Mesendoderm (in vitro differentiated cells): ENCODE measurements at regions not wholly inside any gene's neighbourhood (a gene's known extent, or its start where the extent isn't known, plus 50 kb on each side); places are given as distances from the start of the nearest gene placed in this dataset.

Experiments
- DNase-seq: peaks from one replicate; pipeline ENCODE4 v3.0.0; 2013
- H2AK5ac ChIP-seq: 2 replicates; pipeline ENCODE4 v1.6.1; 2013; ENCODE audit warnings: low read length, inconsistent platforms
- H2BK120ac ChIP-seq: 2 replicates; pipeline ENCODE4 v1.6.1; 2013; ENCODE audit warnings: low read depth, mild to moderate bottlenecking, low read length, moderate library complexity, mixed read lengths
- H2BK15ac ChIP-seq: replicated peaks from 2 replicates; pipeline ENCODE4 v1.6.1; 2013; ENCODE audit warnings: low read depth, mild to moderate bottlenecking, moderate library complexity
- H2BK5ac ChIP-seq: 2 replicates; pipeline ENCODE4 v1.6.1; 2013; ENCODE audit warnings: low read length, inconsistent platforms
- H3K18ac ChIP-seq: 2 replicates; pipeline ENCODE4 v1.6.1; 2013; ENCODE audit warnings: mild to moderate bottlenecking, low read length, mixed read lengths
- H3K23ac ChIP-seq: one replicate; pipeline ENCODE4 v1.6.1; 2013; ENCODE audit warnings: low read length
- H3K27ac ChIP-seq: 2 replicates; pipeline ENCODE4 v1.5.1; 2013; ENCODE audit warnings: low read depth, mild to moderate bottlenecking, inconsistent platforms, low read length, moderate library complexity
- H3K27me3 ChIP-seq: 2 replicates; pipeline ENCODE4 v1.6.1; 2013; ENCODE audit warnings: low read length, control low read depth, mild to moderate bottlenecking, inconsistent platforms; ENCODE audit not compliant: insufficient read depth, poor library complexity
- H3K36me3 ChIP-seq: 2 replicates; pipeline ENCODE4 v1.6.1; 2013; ENCODE audit warnings: low read length, inconsistent platforms; ENCODE audit not compliant: control insufficient read depth, insufficient read depth
- H3K4ac ChIP-seq: one replicate; pipeline ENCODE4 v1.6.1; 2013; ENCODE audit warnings: low read depth, mild to moderate bottlenecking, low read length, moderate library complexity
- H3K4me1 ChIP-seq: 2 replicates; pipeline ENCODE4 v1.6.1; 2013; ENCODE audit warnings: low read depth, low read length, inconsistent platforms; ENCODE audit not compliant: control insufficient read depth
- H3K4me2 ChIP-seq: 2 replicates; pipeline ENCODE4 v1.6.1; 2013; ENCODE audit warnings: low read length
- H3K4me3 ChIP-seq: 2 replicates; pipeline ENCODE4 v1.5.1; 2013; ENCODE audit warnings: mild to moderate bottlenecking, low read length
- H3K56ac ChIP-seq: one replicate; pipeline ENCODE4 v1.6.1; 2013; ENCODE audit warnings: low read length
- H3K79me1 ChIP-seq: 2 replicates; pipeline ENCODE4 v1.6.1; 2013; ENCODE audit warnings: low read length, inconsistent platforms
- H3K79me2 ChIP-seq: 2 replicates; pipeline ENCODE4 v1.6.1; 2013; ENCODE audit warnings: mild to moderate bottlenecking, low read length; ENCODE audit not compliant: control insufficient read depth, insufficient read depth
- H3K9ac ChIP-seq: 2 replicates; pipeline ENCODE4 v1.6.1; 2013; ENCODE audit warnings: low read length, inconsistent platforms
- H4K5ac ChIP-seq: one replicate; pipeline ENCODE4 v1.6.1; 2013; ENCODE audit warnings: low read length
- H4K8ac ChIP-seq: one replicate; pipeline ENCODE4 v1.6.1; 2013; ENCODE audit warnings: low read depth, mild to moderate bottlenecking, control low read depth, low read length, moderate library complexity
- WGBS: extraction: QIAGEN DNeasy Blood & Tissue Kit; methylation state at CpG from one replicate; pipeline ENCODE4 v1.1.7; 2013; ENCODE audit warnings: low lambda C conversion rate, missing lambda C conversion rate; ENCODE audit not compliant: insufficient coverage; ENCODE audit errors: extremely low coverage; 5-methylcytosine and 5-hydroxymethylcytosine counted together

GRCh38 chr22:48899523-48900326 lies 927.9 kb downstream of the BRD1 start:
- no peak overlapping the region for H3K4ac ChIP-seq
- H4K5ac ChIP-seq: no peak overlapping the region
- no peak overlapping the region for H3K27ac ChIP-seq
- H3K23ac ChIP-seq: no peak overlapping the region
- H3K79me1 ChIP-seq: no peaks in the 10 kb centered on the region
- no CpG with 5 or more reads among the region's 42 CpGs for WGBS
- H3K4me1 ChIP-seq: no peaks in the 10 kb centered on the region
- no peak overlapping the region for H2BK120ac ChIP-seq
- no peak overlapping the region for H2AK5ac ChIP-seq
- no peaks in the 10 kb centered on the region for H3K27me3 ChIP-seq
- H2BK15ac ChIP-seq: no peak overlapping the region
- no peak overlapping the region for H3K4me3 ChIP-seq
- no peak overlapping the region for H3K4me2 ChIP-seq
- H3K56ac ChIP-seq: no peak overlapping the region
- H2BK5ac ChIP-seq: no peak overlapping the region
- H3K36me3 ChIP-seq: no peaks in the 10 kb centered on the region
- no peak overlapping the region for H4K8ac ChIP-seq
- DNase-seq: no peak
- no peak overlapping the region for H3K9ac ChIP-seq
- H3K79me2 ChIP-seq: no peaks in the 10 kb centered on the region
- H3K18ac ChIP-seq: no peak overlapping the region

DNA sequence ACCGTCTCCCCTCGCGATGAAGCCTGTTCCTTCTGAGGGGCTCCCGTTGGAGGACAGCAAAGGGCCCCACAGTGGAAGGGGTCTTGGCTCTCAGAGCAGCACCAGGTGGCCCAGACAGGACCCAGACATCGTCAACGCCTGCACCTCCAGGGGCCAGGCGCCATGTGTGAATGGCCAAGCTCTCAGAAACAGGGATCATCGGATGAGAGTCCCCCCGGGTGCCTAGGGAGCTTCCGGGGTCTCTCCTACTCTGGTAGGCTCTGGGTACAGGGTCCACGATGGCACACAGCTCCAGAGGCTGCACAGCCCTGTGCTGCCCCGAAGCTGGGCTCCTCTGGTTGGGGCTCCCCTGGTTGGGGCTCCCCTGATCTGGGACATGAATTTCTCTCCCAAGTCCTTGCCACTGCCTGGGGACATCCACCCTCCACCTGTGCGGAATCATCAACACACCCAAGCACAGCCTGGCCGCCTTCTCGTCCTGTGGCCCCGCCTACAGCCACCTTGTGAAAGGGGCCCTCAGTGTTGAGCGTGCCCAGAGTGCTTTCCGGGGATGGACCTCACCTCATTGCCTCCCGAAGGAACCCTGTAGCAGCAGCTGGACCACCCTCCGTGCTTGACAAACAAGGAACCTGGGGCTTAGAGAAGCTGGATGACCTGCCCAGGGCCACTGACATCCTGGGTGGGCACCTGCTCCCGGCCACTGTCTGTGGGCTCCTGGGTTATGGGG lies 929.0 kb downstream of the BRD1 start:
- H3K4ac ChIP-seq: no peak overlapping the region
- no peak overlapping the region for H3K4me2 ChIP-seq
- H4K8ac ChIP-seq: no peak overlapping the region
- WGBS: no CpG with 5 or more reads among the region's 21 CpGs
- no peak overlapping the region for H3K23ac ChIP-seq
- H4K5ac ChIP-seq: no peak overlapping the region
- H2BK5ac ChIP-seq: no peak overlapping the region
- no peak overlapping the region for H3K18ac ChIP-seq
- H2AK5ac ChIP-seq: no peak overlapping the region
- no peak overlapping the region for H3K9ac ChIP-seq
- H2BK120ac ChIP-seq: no peak overlapping the region
- no peaks in the 10 kb centered on the region for H3K27me3 ChIP-seq
- H3K56ac ChIP-seq: no peak overlapping the region
- H3K4me3 ChIP-seq: no peak overlapping the region
- no peak overlapping the region for H2BK15ac ChIP-seq
- H3K79me2 ChIP-seq: no peaks in the 10 kb centered on the region
- H3K36me3 ChIP-seq: no peaks in the 10 kb centered on the region
- no peaks in the 10 kb centered on the region for H3K79me1 ChIP-seq
- no peak overlapping the region for H3K27ac ChIP-seq
- no peaks in the 10 kb centered on the region for H3K4me1 ChIP-seq
- no peak for DNase-seq

GRCh38 chr22:48897645-48898370 lies 929.9 kb downstream of the BRD1 start:
- Histone ChIP-seq H3K4ac (no peak overlapping the region), H3K9ac (no peak overlapping the region), H2BK15ac (no peak overlapping the region), H3K27ac (no peak overlapping the region), H3K4me3 (no peak overlapping the region), H3K27me3 (no peaks in the 10 kb centered on the region), H3K36me3 (no peaks in the 10 kb centered on the region), H3K23ac (no peak overlapping the region), H4K8ac (no peak overlapping the region), H3K56ac (no peak overlapping the region), H3K4me1 (no peaks in the 10 kb centered on the region), H3K4me2 (no peak overlapping the region), H2AK5ac (no peak overlapping the region), H4K5ac (no peak overlapping the region), H3K18ac (no peak overlapping the region), H2BK5ac (no peak overlapping the region), H3K79me2 (no peaks in the 10 kb centered on the region), H2BK120ac (no peak overlapping the region), H3K79me1 (no peaks in the 10 kb centered on the region)
- WGBS: no CpG with 5 or more reads among the region's 14 CpGs
- DNase-seq: no peak

DNA sequence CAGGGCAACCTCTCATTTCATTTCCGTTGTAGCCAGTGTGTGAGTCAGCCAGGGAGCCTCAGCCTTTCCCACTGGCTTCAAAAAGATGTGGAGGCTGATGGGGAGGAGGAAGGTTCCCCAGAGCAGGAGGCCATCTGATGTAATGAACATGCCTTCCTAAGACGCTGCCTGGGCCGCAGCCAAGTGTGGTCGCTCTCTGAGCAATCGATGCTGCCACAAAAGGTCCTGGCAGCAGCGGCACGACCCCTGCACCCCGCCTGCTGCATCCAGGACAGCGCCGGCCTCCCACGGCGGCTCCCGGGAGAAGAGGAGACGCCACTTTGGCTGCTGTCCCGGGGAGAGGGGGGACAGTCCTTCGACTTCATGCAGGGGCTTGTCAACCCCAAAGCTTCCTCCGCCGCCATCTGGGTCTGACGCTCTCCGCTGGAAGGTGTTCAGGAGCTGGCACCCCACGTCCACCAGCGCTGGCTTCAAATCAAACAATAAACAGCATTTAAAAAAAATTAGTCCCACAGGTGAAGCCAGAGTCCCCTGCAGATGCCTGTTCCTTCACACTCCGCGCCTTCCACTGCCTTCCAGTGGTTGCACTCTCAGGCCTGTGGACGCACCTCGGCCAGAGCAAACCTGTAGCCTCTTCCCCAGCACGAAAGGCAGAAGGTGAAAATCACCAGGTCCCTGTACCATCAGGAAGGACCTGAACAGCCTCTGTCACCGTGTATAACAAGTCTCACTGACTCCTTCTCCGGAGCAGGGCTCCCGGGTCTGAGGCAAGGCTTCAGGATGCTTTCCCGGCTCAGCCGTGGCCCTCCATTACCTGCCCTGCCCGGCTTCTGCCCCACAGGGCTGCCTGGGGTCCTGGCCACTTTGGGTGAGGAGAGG lies 930.7 kb downstream of the BRD1 start:
- H2BK120ac ChIP-seq: no peak overlapping the region
- DNase-seq: no peak
- no peak overlapping the region for H4K5ac ChIP-seq
- H3K56ac ChIP-seq: no peak overlapping the region
- H3K36me3 ChIP-seq: no peaks in the 10 kb centered on the region
- no peak overlapping the region for H3K4ac ChIP-seq
- no peak overlapping the region for H3K18ac ChIP-seq
- H3K4me3 ChIP-seq: no peak overlapping the region
- H3K79me2 ChIP-seq: no peaks in the 10 kb centered on the region
- H2AK5ac ChIP-seq: no peak overlapping the region
- H3K79me1 ChIP-seq: no peaks in the 10 kb centered on the region
- no peak overlapping the region for H3K27ac ChIP-seq
- no peak overlapping the region for H4K8ac ChIP-seq
- no peak overlapping the region for H2BK15ac ChIP-seq
- no CpG with 5 or more reads among the region's 33 CpGs for WGBS
- no peak overlapping the region for H3K4me2 ChIP-seq
- H3K23ac ChIP-seq: peak overlapping the region; percentile 66
- H3K4me1 ChIP-seq: no peaks in the 10 kb centered on the region
- H2BK5ac ChIP-seq: no peak overlapping the region
- no peaks in the 10 kb centered on the region for H3K27me3 ChIP-seq
- no peak overlapping the region for H3K9ac ChIP-seq

- Histone ChIP-seq H3K9ac (no peak overlapping the region), H2BK120ac (no peak overlapping the region), H2BK15ac (no peak overlapping the region), H3K4me2 (no peak overlapping the region), H3K36me3 (no peaks in the 10 kb centered on the region), H3K18ac (no peak overlapping the region), H3K4me1 (no peaks in the 10 kb centered on the region), H4K8ac (no peak overlapping the region), H2BK5ac (no peak overlapping the region), H3K79me2 (no peaks in the 10 kb centered on the region), H4K5ac (no peak overlapping the region), H3K27me3 (no peaks in the 10 kb centered on the region), H3K56ac (no peak overlapping the region), H2AK5ac (no peak overlapping the region), H3K23ac (no peak overlapping the region), H3K4ac (no peak overlapping the region), H3K27ac (no peak overlapping the region), H3K4me3 (no peak overlapping the region), H3K79me1 (no peaks in the 10 kb centered on the region)
- DNase-seq: no peak
- WGBS: no CpG with 5 or more reads among the region's 24 CpGs
Observed at GRCh38 chr22:48895831-48896765, 931.6 kb downstream of the BRD1 start.
